NCI-H2171 (cell line): ENCODE measurements at regions not wholly inside any gene's neighbourhood (a gene's known extent, or its start where the extent isn't known, plus 50 kb on each side); places are given as distances from the start of the nearest gene placed in this dataset.
A peak's percentile ranks its signal among the peaks of the same experiment; 100 is the strongest.

Experiments used
- DNase-seq: peaks from one replicate; lab custom pipeline; 2025; lab: John Stamatoyannopoulos, UW

- no peak for DNase-seq
Measured at GRCh38 chr3:30945291-30945690, 50.8 kb upstream of the GADL1 start.

GRCh38 chr3:30948426-30948825 is 54.0 kb upstream of the GADL1 start:
- DNase-seq: no peak

GRCh38 chr3:30951826-30952225 is 57.4 kb upstream of the GADL1 start:
- DNase-seq: no peak

- DNase-seq: no peak
Measured at GRCh38 chr3:30952786-30953185, 58.3 kb upstream of the GADL1 start.

- no peak for DNase-seq
Measured at GRCh38 chr3:30954426-30954825, 60.0 kb upstream of the GADL1 start.

- DNase-seq: no peak
Measured at GRCh38 chr3:30962084-30962483, 67.6 kb upstream of the GADL1 start.

- no peak for DNase-seq
Measured at GRCh38 chr3:30962493-30962892, 68.0 kb upstream of the GADL1 start.

- no peak for DNase-seq
Measured at GRCh38 chr3:30963223-30963722, 68.8 kb upstream of the GADL1 start.

- peak; percentile 2 for DNase-seq
Measured at GRCh38 chr3:30964612-30965011, 70.2 kb upstream of the GADL1 start.

GRCh38 chr3:30966896-30967295 is 72.4 kb upstream of the GADL1 start:
- DNase-seq: no peak

GRCh38 chr3:30970183-30970582 is 75.7 kb upstream of the GADL1 start:
- no peak for DNase-seq

- DNase-seq: no peak
Measured at GRCh38 chr3:30972449-30972848, 78.0 kb upstream of the GADL1 start.

GRCh38 chr3:30974071-30974470 is 79.6 kb upstream of the GADL1 start:
- no peak for DNase-seq

- DNase-seq: no peak
Measured at GRCh38 chr3:30977592-30977991, 83.1 kb upstream of the GADL1 start.

- no peak for DNase-seq
Measured at GRCh38 chr3:30980993-30981392, 86.5 kb upstream of the GADL1 start.

- no peak for DNase-seq
Measured at GRCh38 chr3:30982416-30983075, 88.1 kb upstream of the GADL1 start.

GRCh38 chr3:30984855-30985749 is 90.6 kb upstream of the GADL1 start:
- DNase-seq: no peak

GRCh38 chr3:30986551-30986950 is 92.1 kb upstream of the GADL1 start:
- no peak for DNase-seq

- DNase-seq: no peak
Measured at GRCh38 chr3:30988769-30989168, 94.3 kb upstream of the GADL1 start.

- no peak for DNase-seq
Measured at GRCh38 chr3:30989276-30990030, 95.0 kb upstream of the GADL1 start.

- no peak for DNase-seq
Measured at GRCh38 chr3:30996467-30996866, 102.0 kb upstream of the GADL1 start.

- DNase-seq: no peak
Measured at GRCh38 chr3:31002730-31003129, 108.3 kb upstream of the GADL1 start.
